ENCODE measurements at regions not wholly inside any gene's neighbourhood (a gene's known extent, or its start where the extent isn't known, plus 50 kb on each side); places are given as distances from the start of the nearest gene placed in this dataset.
"Not testable (repeated sequence)": the region's sequence is repeated elsewhere in the genome, so short reads cannot be mapped to it uniquely, and the experiment has no call there.

DNA sequence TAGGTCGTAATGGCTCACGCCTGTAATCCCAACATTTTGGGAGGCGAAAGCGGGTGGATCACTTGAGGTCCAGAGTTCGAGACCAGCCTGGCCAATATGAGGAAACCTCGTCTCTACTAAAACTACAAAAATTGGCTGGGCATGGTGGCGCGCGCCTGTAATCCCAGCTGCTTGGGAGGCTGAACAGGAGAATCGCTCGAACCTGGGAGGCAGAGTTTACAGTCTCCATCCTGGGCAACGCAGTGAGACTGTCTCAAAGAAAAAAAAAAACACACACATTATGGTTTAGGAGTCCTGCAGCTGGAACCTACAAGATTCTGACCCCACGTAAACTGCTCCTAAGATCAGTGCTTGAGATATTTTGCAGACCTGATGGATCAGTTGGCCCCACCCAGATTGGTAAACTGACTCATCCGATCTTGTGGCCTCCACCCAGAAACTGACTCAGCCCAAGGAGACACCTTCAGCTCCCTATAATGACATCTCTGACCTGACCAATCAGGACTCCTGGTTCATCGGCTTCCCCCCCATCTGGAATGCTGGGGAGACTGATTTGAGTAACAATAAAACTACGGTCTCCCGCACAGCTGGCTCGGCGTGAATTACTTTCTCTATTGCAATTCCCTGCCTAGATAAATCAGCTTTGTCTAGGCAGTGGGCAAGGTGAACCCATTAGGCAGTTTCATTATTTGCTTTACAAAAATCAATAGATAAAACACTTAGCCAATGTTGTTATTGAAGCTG is 96.2 kb upstream of the BTN3A2 start:
- no peak for FAIRE-seq

DNA sequence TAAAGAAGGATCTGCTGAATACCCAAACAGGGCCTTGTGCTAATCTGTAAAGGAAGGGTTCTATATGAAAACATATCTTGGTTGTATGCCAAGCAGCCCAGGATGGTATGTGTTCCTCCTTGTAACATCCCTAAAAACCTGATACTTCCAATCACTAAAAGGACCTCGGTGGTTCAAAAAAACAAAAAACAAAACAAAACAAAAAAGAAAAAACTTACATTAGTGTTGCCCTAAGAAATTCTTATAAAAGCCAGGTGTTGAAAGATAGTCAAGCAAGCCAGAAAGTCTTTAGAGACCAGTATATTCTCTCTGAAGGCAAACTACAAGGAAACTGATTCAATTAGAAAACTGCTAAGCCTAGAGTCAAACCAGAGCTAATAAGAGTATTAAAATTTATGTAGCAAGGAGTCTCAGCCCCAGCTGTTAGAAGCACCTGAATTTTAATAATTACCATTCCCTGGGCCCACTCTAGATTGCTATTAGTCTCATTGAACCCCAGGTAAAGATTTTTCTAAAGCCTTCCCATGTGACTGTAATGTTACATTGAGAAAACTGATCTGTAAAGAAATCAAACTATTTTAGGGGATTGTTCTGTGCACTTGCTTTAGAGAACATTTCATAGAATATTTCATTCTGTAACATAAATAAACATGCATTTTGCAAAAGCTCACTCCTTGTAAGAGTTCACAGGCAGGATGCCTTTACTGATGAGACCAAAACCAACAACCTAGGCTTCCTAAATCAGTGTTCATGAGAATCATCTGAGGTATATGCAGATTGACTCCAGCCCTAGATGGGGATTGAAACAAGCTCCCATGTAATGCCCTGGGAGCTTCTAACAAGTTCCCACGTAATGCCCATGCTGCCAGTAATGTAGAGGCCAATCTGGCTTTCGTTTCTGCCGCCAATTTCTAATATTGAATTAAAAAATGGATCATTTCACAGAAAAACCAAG is 95.2 kb upstream of the BTN3A2 start:
- FAIRE-seq: no peak

DNA sequence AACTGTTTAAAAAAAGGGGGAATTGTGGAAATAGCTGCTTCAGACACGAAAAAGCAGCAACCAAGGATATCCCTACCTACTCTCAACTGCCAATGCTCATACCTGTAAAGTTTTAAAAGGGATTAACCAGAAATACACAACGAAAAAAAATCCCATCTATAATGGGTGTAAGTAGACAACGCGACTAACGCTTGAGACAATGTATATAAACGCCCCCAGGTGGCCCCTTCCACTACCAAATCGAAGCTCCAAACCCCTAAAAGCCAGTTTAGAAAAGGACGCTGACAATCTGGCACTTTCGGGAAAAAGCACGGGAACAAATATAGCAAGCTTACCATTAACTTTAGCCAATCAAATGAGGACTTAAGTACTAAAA is 94.5 kb upstream of the BTN3A2 start:
- FAIRE-seq: no peak

DNA sequence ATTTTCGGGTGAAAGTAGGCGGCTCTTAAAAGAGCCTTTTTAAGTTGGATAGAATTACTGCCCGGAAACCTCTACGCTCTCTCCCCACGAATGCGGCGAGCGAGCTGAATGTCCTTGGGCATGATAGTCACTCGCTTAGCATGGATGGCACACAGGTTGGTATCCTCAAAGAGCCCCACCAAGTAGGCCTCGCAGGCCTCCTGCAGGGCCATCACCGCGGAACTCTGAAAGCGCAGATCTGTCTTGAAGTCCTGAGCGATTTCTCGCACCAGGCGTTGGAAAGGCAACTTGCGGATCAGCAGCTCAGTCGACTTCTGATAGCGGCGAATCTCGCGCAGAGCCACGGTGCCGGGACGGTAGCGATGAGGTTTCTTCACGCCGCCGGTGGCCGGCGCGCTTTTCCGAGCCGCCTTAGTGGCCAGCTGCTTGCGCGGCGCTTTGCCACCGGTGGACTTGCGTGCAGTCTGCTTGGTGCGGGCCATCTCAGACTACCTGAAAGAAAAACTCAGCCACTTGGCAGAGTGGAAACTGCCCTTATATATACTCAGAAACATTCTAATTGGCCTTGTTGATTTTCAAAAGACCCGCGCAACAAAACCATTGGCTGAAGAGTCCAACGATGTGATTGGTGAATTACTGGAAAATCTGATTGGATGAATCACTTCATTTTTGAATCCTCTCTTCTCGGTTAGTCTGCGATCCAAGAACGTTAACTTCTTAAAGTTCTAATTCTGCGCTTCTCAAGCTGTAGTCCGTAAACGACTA is 93.9 kb upstream of the BTN3A2 start:
- peak; percentile 91 for FAIRE-seq

DNA sequence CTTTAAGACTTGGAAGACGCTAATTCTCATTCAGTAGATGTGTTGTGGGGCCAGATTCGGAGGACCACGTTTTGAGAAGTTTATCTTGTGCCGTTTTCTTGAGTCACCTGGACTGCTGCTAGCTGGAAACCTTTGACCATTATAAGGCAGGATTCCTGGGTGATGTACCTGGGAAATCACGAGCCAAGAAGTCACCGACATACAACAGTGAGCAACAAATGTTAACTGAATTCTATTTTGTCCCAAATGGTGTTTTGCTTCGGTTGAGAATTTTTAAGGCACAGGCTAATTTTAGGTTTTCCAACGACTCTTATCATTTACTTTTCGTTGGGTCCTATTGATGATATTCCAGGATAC is 93.4 kb upstream of the BTN3A2 start:
- FAIRE-seq: no peak

DNA sequence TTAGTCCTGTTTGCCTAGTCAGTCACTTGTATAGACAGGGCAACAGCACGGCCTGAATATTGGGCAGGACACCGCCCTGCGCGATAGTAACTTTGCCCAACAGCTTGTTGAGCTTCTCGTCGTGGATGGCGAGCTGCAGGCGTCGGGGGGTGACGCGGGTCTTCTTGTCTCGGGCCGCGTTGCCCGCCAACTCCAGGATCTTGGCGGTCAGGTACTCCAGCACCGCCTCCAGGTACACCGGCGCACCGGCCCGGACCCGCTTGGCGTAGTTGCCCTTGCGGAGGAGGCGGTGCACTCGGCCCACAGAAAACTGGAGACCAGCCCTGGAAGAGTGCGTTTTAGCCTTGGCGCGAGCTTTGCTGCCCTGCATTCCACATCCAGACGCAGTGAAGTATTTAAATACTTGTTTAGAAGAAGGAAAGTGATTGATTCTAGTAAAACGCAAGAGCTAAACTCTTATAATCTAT is 92.8 kb upstream of the BTN3A2 start:
- FAIRE-seq: no peak

DNA sequence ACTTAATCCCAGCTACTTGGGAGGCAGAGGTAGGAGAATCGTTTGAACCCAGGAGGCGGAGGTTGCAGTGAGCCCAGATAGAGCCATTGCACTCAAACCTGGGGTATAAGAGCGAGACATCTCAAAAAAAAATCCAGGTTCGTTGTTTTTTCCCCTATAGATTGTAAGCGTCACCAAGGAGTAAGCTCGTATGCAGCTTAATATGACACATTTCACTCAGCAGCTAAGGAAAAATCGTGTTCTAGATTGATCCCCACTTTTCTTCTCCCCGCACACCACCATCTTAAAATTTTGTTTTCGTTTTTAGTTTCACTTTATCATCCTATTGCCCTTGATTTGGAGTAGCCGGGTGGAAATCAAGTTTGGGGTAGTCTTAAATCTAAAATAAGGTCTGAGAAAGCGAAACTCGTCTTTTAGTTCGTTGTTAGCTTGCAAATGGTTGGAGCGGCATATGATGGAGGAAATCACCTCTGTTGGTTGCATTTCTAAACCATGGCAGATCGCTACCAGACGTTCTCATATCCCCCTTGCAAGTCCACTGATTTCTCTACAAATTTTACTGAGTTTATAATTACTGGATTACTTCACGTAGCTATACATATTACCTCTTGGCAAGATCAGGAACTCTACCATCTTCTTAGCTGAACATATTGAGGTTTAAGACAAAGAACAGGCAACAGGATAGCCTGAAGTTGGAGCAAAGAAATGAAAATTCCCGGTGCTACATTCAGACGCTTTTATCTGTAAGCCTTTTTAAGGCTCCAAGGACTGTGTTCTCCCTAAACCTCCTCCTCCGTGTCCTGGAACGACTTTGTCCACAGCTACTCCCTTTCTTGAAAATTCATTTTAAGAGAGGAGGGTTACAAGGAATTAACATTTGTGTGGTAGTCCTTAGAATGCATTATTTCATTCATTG is 91.1 kb upstream of the BTN3A2 start:
- no peak for FAIRE-seq

DNA sequence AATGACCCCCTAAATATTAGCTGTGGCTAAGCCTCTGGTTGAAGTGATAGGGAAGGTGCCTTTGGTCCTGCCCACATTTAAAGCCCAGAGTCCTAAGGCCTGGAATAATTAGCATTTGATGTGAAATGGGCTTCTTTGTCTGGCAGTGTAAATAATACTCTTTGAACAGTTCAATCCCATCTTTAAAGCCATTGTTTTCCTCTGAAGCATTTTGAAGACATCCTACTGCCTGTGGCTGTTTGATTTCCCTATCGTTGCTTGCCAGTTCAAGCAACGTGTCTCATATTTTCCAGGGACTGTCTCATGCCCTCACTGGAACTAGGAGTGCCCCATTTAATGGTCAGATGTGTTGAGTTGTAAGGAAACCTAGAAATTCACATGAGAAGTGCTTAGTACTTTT is 89.3 kb upstream of the BTN3A2 start:
- no peak for FAIRE-seq

DNA sequence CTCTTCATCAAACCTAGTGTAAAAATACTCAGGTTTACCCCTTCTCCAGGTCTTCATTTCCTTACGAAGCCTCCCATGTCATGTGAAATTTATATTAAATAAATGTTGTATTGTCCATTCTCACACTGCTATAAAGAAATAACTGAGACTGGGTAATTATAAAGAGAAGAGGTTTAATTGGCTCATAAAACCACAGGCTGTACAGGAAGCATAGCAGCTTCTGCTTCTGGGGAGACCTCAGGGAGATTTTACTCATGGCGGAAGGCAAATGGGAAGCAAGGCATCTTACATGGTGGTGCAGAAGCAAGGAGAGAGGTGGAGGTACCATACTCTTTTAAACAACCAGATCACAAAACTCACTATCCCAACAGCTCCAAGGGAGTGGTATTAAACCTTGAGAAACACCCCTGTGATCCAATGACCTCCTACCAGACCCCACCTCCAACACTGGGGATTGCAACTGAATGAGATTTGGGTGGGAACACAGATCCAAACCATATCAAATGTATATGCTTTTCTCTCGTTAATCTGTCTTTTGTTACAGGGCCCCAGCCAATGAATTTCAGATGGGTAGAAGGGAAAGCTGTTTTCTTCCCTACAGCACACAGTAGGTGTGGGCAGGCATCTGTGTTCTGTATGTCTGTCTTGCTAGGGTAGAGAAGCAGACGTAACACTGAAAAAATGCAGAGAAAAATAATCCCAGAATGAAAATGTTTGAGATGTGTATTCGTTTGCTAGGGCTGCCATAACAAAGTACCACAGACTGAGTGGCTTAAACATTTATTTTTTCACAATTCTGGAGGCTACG is 88.0 kb upstream of the BTN3A2 start:
- no peak for FAIRE-seq

DNA sequence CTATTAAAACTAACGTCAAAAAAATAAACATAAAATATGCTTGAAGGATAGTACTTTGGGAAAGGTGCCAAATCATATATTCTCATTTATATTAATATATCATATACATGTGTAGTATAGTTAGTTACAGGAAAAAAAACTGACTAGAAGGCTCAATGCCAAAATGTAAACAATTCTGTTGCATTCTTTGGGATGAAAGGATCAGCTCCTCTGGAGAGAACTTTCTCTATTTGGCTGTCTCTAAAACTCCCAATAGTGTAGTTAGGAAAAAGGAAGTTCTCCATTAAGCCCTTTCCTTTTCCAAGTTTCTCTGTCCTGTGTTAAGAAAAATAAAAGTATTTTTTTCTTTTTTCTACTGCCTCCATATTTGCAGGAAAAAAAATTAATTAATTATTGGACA is 86.5 kb upstream of the BTN3A2 start:
- FAIRE-seq: no peak

DNA sequence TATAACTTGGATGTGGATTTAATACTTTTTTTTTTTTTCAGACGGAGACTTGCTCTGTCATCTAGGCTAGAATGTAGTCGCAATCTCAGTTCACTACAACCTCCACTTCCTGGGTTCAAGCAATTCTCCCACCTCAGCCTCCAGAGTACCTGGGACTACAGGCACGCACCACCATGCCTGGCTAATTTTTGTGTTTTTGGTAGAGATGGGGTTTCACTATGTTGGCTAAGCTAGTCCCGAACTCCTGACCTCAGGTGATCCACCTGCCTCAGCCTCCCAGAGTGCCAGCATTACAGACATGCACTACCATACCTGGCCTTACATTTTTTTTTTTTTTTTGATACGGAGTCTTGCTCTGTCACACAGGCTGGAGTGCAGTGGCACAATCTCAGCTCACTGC is 85.6 kb upstream of the BTN3A2 start:
- FAIRE-seq: not testable (repeated sequence)

DNA sequence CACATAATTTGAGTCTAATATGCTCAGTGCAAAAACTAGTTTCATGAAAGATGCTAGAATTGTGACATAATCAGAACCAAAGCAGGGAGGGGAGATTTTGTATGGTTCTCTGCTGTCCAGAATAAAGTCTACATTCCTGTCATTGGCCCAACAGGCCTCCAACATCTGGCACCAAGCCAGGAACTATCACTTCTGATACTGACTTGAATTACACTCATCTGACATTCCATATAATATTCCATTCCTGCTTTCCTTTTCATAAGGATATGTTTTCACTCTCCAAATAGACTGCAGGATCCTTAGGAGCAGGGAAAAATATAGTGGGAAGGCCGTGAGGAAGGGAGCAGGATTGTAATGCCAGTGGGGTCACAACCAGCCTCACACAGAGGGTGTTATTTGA is 84.6 kb upstream of the BTN3A2 start:
- no peak for FAIRE-seq

DNA sequence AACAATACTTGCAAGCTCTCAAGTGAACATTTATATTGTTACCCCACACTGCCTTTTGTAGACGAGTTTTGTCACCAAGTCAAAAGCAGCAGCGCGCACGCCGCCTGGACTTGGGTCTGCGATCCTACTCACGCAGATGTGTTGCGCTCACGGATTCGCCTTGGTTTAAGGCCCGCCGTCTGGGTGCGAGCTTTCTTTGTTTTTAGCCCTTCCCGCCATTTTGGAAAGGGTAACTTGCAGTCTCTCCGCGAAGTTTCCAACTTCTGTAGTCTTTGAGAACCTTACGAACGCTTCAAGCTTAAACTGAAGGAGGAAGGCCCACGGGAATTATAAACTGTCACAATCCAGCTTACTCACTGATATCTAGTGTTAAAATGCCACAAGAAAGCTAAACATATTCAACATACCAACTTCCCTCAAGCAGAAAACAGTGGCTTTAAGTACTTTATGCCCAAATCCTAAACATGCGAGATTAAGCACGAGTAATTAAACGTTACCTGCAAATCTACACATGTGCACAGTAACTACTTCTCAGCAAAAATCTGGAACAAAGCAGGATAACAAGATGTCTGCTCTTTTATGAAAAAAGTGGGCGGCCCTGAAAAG is 80.4 kb upstream of the BTN3A2 start:
- FAIRE-seq: no peak

DNA sequence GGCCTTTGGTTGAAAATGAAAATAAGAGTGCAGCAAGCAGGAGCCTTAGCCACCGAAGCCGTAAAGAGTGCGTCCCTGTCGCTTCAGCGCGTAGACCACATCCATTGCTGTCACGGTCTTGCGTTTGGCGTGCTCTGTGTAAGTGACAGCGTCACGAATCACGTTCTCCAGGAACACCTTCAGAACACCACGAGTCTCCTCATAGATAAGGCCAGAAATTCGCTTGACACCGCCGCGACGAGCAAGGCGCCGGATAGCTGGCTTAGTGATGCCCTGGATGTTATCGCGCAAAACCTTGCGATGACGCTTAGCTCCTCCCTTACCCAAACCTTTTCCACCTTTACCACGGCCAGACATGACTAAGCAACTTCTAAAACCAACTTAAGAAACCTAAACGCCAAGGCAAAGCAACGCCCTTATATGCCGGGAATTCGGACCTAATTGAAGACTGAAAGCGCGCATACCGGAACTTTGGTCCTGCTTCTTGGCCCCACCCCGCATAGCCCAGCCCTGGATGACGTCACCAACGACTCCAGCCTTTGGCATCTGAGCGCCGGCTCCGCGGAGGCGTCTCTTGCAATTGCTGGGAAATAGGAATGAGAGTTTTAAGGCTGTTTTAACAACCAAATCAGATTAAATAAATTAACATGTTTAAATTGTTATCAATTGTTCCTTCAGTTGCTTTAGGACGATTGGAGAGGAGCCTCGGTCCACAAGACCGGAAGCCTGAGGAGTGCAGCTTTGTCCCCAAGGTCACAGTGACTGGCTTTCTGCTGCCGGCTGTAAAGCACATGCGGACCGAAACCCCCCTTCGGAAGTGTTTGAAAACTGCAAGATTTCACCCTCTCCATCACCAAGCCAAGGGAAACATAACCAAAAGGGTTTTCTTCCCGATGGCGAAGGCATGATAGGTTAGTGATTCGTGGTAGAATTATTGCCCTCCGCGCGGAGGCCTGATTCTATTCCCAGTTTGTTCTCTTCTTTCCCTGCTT is 79.6 kb upstream of the BTN3A2 start:
- peak; percentile 89 for FAIRE-seq

DNA sequence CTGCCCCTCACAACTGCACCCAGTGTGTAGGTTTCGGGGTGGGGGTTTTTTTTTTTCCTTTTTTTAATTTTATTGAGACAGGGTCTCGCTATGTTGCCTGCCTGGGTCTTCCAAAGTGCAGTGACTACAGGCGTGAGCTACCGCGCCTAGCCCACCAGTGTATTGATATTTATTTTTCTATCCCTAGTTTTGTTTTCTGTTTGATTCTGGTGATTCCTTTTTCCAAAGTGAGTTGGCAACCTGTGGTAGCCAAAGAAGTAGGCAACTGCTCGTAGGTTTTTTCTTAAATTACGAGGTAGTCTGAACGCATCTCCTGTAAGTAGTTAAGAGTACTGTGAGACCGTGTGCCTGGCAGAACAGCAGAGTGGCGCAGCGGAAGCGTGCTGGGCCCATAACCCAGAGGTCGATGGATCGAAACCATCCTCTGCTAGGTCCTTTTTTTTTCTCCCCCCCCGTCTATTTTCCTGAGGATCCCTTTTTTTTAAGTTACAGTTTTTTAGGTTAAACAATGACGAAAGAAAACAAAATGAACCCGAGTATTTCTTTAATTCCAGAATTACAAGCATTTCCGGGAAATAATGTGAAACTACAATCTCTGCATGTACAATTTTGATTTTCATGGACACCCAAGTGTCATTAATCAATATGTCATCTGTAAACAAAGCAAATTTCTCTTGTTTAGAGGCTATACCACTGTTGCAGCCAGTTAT is 78.7 kb upstream of the BTN3A2 start:
- no peak for FAIRE-seq

DNA sequence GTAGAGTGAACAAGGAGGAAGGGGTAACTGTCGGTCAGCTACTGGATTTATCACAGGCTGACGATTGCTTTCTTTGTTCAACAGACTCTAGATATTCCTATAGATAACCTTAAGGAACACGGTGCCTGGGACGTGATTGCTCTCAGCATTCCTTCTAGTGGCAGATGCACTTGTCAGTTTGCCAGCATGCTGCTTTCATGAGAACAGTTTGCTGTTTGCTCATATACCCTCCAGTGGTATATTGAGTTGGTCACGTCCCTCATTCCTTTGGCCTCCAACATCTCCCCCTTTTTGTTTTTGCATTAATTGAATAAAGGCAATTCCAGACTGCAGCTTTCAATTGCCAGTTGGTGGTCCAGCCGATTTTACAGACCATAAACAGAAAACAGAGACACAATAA is 76.8 kb upstream of the BTN3A2 start:
- FAIRE-seq: no peak

DNA sequence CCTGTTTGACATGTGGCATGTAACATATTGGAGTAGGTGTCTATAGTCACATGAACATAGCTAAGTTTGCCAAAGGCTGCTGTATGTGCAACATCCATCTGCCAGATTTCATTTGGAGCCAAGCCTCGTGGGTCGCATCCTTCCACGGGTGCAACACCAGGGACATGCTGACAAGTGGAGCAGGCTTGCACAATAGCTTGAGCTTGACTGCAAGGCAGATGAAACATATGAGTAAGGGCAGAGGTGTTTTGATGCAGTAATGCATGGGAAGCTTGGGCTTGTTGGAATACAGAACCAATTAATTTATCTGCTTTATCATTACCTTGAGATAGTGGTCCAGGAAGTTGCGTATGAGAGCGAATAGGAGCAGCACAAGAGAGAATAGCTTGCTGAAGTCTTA is 74.1 kb upstream of the BTN3A2 start:
- no peak for FAIRE-seq

DNA sequence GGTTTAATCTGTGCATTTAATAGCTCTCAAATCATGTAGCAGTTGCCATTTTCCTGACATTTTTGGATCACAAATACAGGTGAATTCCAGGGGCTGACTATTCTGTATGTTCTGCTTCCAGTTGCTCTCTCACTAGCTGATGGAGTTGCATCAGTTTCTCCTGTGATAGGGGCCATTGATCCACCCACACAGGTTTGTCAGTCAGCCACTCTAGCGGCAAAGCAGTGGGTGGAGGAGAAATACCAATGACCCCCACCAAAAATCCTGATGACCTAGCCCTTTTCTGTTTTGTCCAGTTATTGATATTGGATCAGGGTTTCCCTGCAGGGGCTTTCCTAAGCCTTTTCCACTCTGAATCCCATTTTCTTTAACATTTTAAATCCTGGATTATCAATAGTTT is 72.3 kb upstream of the BTN3A2 start:
- FAIRE-seq: no peak

DNA sequence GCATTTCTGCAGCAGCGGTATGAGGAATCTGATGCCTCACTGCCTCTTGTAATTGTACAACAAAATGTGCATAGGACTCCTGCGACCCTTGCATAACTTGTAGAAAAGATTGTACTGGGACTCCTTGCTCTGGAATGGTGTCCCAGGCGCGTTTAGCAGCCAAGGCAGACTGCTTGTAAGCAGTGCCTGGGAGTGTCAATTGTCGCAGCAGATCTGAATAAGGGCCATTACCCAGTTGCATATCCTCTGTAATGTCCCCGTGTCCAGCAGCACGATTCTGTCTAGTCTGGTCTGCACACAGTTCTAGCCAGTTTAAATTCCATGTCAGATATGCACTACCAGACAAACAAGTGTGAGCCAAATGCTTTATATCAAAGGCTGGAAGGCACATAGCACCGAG is 70.7 kb upstream of the BTN3A2 start:
- FAIRE-seq: no peak

Measured in TTC549 (cell line).